HG03558 (cell line): ENCODE measurements at regions not wholly inside any gene's neighbourhood (a gene's known extent, or its start where the extent isn't known, plus 50 kb on each side); places are given as distances from the start of the nearest gene placed in this dataset.
"Not testable (repeated sequence)": the region's sequence is repeated elsewhere in the genome, so short reads cannot be mapped to it uniquely, and the experiment has no call there.

Experiments used
- ATAC-seq: cut with Tn5 transposase; IDR thresholded peaks from one replicate; pipeline ENCODE4 v1.9.1; 2021; ENCODE audit warnings: moderate number of reproducible peaks; ENCODE audit not compliant: unreplicated experiment; ENCODE audit errors: extremely low read depth

DNA sequence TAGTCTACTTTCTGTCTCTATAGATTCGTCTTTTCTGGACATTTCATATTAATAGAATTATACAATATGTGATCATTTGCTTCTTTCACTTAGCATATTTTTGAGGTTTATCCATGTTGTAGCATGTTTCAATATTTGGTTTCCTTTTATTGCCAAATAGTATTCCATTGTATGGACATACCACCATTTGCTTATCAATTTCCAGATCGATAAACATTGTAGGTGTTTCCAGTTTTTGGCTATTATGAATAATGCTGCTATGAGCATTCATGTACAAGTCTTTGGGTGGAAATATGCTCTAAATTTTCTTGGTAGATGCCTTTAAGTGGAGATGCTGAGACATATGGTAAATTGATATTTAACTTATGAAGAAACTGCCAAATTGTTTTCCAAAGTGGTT is 114.1 kb downstream of the RND3 start:
- ATAC-seq = no peak

DNA sequence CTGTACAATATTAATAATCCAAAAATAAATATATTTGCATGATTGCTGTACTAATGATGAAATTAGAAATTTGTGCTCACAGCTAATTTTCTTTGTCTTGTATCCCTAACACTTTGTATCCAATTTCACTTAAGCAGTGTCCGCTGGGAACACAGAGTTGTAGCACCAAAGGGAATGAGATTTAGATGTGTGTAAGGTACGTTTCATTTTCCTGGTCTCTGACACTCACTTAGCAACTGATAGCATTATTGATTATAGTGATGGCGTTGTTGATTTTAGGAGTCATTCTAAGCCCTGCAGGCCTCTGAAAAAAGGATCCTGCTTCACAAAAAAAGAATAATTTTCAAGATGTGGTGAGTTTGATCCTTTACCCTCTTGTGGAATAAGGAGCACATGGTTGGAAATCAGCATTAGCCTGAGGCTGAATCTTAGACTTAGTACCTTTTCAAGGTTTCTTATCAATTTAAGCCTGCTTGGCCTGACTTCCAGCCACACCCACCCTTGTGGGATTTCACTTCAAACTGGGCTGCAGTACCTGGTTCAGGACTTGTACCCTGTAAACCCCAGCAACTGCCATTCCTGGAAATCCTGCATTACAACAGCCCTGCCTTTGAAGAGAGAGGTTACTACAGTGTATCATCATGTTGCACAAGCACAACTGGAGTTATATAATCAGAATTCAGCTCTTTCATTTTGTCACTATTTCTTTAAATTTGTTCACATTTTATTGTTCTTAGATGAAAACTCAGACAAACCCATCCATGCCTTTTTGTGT is 116.2 kb downstream of the RND3 start:
- ATAC-seq = no peak

DNA sequence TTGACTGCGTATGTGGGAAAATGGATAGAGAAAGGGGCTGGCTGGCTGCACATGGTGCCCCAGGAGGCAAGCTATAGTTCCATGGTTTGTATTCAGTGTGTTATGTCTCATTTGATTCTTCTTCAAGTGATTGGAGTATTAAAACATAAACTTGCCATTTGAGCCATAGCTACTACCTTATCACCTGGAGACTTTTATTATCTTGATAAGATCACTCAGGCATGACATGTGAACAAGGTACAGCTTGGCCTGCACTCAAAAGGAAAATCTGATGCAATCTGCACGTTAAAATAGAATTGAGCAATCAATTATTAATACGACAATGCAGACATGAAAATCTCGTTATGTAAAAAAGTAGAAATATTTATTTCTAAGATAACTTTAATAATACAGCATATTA is 116.9 kb downstream of the RND3 start:
- ATAC-seq = no peak

- ATAC-seq = no peak
Observed at GRCh38 chr2:150369862-150370261, 117.6 kb downstream of the RND3 start.

DNA sequence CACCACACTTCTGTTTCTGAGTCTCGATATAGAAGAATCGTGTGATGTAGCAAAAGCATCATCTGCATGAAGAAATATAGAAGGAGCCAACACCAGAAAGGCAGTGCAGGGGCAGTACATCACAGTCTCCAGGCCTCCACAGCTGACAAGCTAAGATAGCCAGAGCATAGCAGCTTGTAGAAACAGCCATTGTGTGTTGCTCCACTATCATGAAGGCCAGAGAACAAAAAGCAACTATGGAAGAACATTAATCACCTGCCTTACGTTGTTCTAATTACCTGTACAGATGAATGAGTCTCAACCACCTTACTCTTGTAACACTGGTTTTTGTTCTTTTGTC is 129.0 kb downstream of the RND3 start:
- no peak for ATAC-seq

GRCh38 chr2:150357770-150358467 is 129.5 kb downstream of the RND3 start:
- peak; percentile 88 for ATAC-seq

- no peak for ATAC-seq
Observed at GRCh38 chr2:150355440-150355839, 132.0 kb downstream of the RND3 start.

- no peak for ATAC-seq
Observed at GRCh38 chr2:150353376-150353775, 134.1 kb downstream of the RND3 start.

DNA sequence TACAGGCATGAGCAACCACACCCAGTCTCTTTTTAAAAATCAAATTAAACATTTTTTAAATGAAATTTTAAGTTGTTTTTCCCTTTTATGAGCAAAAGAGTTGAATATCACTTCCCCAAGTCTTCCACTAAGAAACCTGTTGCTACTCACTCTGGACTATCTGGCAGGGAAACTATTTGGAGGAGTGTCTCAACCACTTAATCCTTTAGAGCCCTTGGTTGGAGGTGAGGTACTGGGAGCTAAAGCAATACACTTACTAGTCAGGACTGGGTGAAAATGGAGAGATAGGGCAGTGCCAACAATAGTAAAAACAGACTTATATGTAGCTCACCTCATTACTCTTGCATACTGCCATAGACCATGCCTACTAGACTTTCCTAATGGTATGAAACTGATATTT is 135.5 kb downstream of the RND3 start:
- ATAC-seq = no peak

GRCh38 chr2:150350500-150350899 is 137.0 kb downstream of the RND3 start:
- no peak for ATAC-seq

GRCh38 chr2:150346806-150347205 is 140.7 kb downstream of the RND3 start:
- no peak for ATAC-seq

GRCh38 chr2:150341982-150342680 is 145.3 kb downstream of the RND3 start:
- ATAC-seq = no peak

- no peak for ATAC-seq
Observed at GRCh38 chr2:150339951-150340350, 147.5 kb downstream of the RND3 start.

- no peak for ATAC-seq
Observed at GRCh38 chr2:150339282-150339681, 148.2 kb downstream of the RND3 start.

- ATAC-seq = no peak
Observed at GRCh38 chr2:150335596-150335995, 151.9 kb downstream of the RND3 start.

DNA sequence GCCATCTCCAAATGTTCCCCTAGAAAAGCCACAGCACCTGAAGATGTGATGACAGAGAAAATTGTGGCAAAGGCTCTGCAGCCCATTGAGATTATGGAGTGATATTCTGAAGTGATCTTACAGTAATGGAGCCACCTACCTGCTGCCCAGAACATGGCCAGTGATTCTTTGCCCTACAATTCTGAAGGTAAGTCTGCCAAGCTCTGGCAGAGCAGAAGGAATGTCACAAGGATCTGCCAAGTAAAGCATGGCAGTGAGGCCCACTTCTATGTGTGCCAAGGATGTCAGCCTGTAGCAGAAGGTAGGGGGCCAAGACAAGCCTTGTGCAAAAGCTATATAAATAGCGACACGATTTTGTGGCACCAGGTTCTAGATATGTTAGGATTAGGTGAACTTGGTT is 155.1 kb downstream of the RND3 start:
- ATAC-seq = no peak

GRCh38 chr2:150327564-150328489 is 159.6 kb downstream of the RND3 start:
- ATAC-seq = no peak

GRCh38 chr2:150325656-150326314 is 161.7 kb downstream of the RND3 start:
- no peak for ATAC-seq

GRCh38 chr2:150323071-150323470 is 164.4 kb downstream of the RND3 start:
- not testable (repeated sequence) for ATAC-seq

DNA sequence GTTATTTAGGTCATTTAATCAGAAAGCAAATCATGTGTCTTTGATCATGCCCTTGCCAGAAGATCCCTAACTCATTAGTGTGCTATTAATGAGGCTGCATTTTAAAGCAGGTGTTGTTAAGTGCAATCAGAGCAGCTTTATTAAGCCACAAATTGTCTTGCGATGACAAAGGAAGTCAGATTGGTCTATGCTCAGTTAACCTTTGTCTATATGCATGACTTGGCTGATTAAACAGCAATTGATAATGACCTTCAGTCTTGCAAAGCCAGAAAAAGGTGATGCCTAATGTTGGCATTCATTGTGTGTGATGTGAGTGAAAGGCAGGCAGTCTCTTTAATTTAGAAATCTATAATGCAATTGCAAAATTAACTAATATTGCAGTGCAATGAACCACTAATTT is 166.9 kb downstream of the RND3 start:
- ATAC-seq = no peak
